ENCODE measurements at regions not wholly inside any gene's neighbourhood (a gene's known extent, or its start where the extent isn't known, plus 50 kb on each side); places are given as distances from the start of the nearest gene placed in this dataset.

- TF ChIP-seq CTCF (IDR thresholded peaks at IDR 0.05; ENCODE audit: insufficient read depth, low read depth, low read length): no peak
- H3K4me3 ChIP-seq (ENCODE audit: low read depth, low read length): peak overlapping the region; percentile 31
- peak; percentile 91 for DNase-seq (ENCODE audit: low read depth)
Observed at GRCh38 chr16:64892835-64893785, 228.8 kb downstream of the CDH11 start.

GRCh38 chr16:64889446-64889845, 232.4 kb downstream of the CDH11 start:
- H3K4me3 ChIP-seq (ENCODE audit: low read depth, low read length): no peak overlapping the region
- no peak for TF ChIP-seq CTCF (IDR thresholded peaks at IDR 0.05; ENCODE audit: insufficient read depth, low read depth, low read length)
- no peak for DNase-seq (ENCODE audit: low read depth)

- DNase-seq (ENCODE audit: low read depth): no peak
- no peak for TF ChIP-seq CTCF (IDR thresholded peaks at IDR 0.05; ENCODE audit: insufficient read depth, low read depth, low read length)
- H3K4me3 ChIP-seq (ENCODE audit: low read depth, low read length): no peak overlapping the region
Observed at GRCh38 chr16:64887651-64888050, 234.2 kb downstream of the CDH11 start.

GRCh38 chr16:64882078-64882784, 239.6 kb downstream of the CDH11 start:
- peak; percentile 36 for DNase-seq (ENCODE audit: low read depth)
- no peak overlapping the region for H3K4me3 ChIP-seq (ENCODE audit: low read depth, low read length)
- no peak for TF ChIP-seq CTCF (IDR thresholded peaks at IDR 0.05; ENCODE audit: insufficient read depth, low read depth, low read length)

- no peak for TF ChIP-seq CTCF (IDR thresholded peaks at IDR 0.05; ENCODE audit: insufficient read depth, low read depth, low read length)
- peak; percentile 31 for DNase-seq (ENCODE audit: low read depth)
- H3K4me3 ChIP-seq (ENCODE audit: low read depth, low read length): no peak overlapping the region
Observed at GRCh38 chr16:64880994-64881393, 240.9 kb downstream of the CDH11 start.

GRCh38 chr16:64880006-64880405, 241.9 kb downstream of the CDH11 start:
- TF ChIP-seq CTCF (IDR thresholded peaks at IDR 0.05; ENCODE audit: insufficient read depth, low read depth, low read length): no peak
- no peak for DNase-seq (ENCODE audit: low read depth)

More at GRCh38 chr16:64880006-64880405, 241.9 kb downstream of the CDH11 start:
- no peak overlapping the region for H3K4me3 ChIP-seq (ENCODE audit: low read depth, low read length)

All from fibroblast of villous mesenchyme (primary cell).